ENCODE measurements at regions not wholly inside any gene's neighbourhood (a gene's known extent, or its start where the extent isn't known, plus 50 kb on each side); places are given as distances from the start of the nearest gene placed in this dataset.
"Not testable (repeated sequence)": the region's sequence is repeated elsewhere in the genome, so short reads cannot be mapped to it uniquely, and the experiment has no call there.

DNA sequence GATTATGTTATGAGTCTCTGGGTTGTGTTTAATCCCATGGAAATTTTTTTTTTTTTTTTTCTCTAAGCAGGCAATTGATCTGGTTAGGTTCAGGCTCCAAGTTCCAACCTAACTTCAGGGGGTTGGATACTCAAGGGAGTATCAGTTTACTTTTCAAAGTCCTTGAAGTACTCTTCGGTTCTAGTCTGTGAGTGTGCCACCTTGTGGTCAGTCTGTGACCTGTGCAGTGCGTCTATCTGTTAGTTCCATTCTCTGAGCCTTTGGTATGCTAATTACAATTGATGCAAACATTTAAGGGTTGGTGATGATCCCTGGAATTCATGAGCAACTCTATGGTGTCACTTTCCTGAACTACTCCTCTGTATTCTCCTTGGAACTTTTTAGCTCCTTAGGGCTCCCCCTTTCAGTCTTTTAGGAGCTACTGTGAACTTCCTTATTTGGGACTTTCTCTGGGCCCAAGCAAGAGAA, 342.0 kb downstream of the SOX4 start:
- in situ Hi-C loops (cut with HindIII; ENCODE audit: low sequenced_read_pairs): no loop called here
- no peak overlapping the region for H3K4me3 ChIP-seq (ENCODE audit: low read depth, low read length)
- peak; percentile 52 for DNase-seq (ENCODE audit: low read depth, low spot score)
- TF ChIP-seq, protein P1, sequence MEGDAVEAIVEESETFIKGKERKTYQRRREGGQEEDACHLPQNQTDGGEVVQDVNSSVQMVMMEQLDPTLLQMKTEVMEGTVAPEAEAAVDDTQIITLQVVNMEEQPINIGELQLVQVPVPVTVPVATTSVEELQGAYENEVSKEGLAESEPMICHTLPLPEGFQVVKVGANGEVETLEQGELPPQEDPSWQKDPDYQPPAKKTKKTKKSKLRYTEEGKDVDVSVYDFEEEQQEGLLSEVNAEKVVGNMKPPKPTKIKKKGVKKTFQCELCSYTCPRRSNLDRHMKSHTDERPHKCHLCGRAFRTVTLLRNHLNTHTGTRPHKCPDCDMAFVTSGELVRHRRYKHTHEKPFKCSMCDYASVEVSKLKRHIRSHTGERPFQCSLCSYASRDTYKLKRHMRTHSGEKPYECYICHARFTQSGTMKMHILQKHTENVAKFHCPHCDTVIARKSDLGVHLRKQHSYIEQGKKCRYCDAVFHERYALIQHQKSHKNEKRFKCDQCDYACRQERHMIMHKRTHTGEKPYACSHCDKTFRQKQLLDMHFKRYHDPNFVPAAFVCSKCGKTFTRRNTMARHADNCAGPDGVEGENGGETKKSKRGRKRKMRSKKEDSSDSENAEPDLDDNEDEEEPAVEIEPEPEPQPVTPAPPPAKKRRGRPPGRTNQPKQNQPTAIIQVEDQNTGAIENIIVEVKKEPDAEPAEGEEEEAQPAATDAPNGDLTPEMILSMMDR (IDR thresholded peaks at IDR 0.05; ENCODE audit: low read depth, low read length): peak; percentile 58

DNA sequence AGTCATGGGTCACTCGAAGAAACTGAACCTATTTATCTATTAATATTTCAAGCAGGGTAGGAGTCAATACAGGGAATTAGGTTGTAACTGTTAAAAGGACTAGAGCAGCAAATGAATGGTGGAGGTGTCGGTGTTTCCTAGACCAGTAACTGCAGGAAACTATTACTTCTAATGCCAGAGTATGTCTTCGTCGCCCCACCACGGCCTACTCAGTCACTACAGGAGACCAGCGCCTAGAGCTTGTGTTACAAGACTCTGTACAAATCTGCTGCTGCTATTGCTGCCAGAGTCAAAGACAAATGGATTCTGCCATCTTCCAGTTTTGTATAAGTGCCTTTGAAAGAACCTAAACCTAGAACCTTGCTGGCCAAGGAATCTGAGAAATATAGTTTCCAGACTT, 343.9 kb downstream of the SOX4 start:
- TF ChIP-seq, protein P1 (IDR thresholded peaks at IDR 0.05; ENCODE audit: low read depth, low read length): no peak
- in situ Hi-C loops (cut with HindIII; ENCODE audit: low sequenced_read_pairs): no loop called here
- DNase-seq (ENCODE audit: low read depth, low spot score): no peak
- H3K4me3 ChIP-seq (ENCODE audit: low read depth, low read length): no peak overlapping the region

DNA sequence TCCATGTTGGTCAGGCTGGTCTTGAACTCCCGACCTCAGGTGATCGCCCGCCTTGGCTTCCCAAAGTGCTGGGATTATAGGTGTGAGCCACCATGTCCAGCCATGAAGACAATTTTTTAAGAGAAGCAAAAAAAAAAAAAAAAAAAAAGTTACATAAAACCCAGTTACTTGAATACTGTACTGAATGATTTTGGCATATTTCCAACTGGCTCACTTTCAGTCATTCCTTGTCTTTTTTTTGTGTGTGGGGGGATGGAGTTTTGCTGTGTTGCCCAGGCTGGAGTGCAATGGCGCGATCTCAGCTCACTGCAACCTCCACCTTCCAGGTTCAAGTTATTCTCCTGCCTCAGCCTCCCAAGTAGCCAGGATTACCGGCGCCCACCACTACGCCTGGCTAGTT, 345.5 kb downstream of the SOX4 start:
- in situ Hi-C loops (cut with HindIII; ENCODE audit: low sequenced_read_pairs): not testable (repeated sequence)

DNA sequence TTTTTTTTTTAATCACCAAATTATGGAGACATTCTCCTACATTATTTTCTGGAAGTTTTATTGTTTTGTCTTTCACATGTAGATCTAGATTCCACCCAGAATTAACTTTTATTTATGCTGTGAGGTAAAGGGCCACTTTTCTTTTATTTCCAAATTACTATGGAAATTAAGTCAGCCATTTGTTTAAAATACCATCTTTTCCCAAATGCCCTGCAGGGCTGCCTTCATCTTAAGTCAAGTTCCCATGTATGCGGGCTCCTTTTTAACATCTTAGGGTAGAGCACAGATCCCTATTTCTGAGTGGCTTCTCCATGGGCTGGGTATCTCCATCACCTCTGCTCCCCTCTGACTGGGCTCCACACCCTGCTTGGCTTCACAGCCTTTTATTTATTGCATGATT, 348.4 kb downstream of the SOX4 start:
- no peak overlapping the region for H3K4me3 ChIP-seq (ENCODE audit: low read depth, low read length)
- in situ Hi-C loops (cut with HindIII; ENCODE audit: low sequenced_read_pairs): no loop called here
- no peak for DNase-seq (ENCODE audit: low read depth, low spot score)
- TF ChIP-seq, protein P1 (IDR thresholded peaks at IDR 0.05; ENCODE audit: low read depth, low read length): no peak

More for the DNA sequence above, 345.5 kb downstream of the SOX4 start:
- not testable (repeated sequence) for DNase-seq (ENCODE audit: low read depth, low spot score); H3K4me3 ChIP-seq (ENCODE audit: low read depth, low read length)

DNA sequence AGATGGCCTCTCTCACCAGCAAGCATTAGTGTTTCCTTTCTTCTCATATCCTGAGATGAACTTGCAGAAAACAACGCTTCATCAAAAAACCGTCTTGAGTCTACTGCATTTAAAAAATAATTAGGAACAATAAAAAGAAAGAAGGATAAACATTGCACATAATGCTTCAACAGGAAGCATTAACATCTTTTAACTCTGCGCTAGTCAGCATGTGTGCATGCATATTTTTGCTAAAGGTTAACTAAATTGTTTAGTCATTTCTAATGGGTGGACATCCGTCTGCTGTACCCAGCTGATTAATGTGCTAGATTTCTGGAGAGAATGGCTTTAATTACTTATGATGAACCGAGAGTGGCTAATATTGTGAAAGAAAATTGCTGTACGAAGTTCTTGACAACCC, 349.3 kb downstream of the SOX4 start:
- no peak overlapping the region for H3K4me3 ChIP-seq (ENCODE audit: low read depth, low read length)
- in situ Hi-C loops (cut with HindIII; ENCODE audit: low sequenced_read_pairs): no loop called here
- DNase-seq (ENCODE audit: low read depth, low spot score): peak; percentile 15
- TF ChIP-seq, protein P1 (IDR thresholded peaks at IDR 0.05; ENCODE audit: low read depth, low read length): no peak

DNA sequence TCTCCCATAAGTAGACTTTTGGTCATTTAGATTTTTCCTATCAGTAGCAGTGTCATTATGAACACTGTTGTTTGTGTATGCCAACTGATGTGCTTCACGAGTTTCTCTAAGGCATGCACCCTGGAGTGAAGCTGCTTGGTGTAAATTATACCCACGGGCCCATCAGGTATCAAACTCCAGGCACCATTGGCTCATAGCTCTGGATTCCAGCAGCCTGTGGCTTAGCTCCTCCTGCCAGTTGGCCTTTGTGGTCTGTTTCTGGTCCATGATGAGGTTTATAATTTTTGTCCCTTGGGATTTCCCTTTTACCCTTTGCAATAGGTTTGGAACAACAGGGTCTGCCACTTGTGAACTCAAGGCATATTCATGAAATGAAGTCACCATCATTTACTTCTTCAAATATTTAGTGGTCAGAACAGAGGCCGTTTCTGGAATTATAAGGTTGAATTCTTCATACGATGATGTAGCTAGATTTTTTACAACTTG, 350.5 kb downstream of the PRL start:
- DNase-seq (ENCODE audit: low read depth, low spot score): peak; percentile 99
- in situ Hi-C loops (cut with HindIII; ENCODE audit: low sequenced_read_pairs): no loop called here
- H3K4me3 ChIP-seq (ENCODE audit: low read depth, low read length): no peak overlapping the region
- TF ChIP-seq, protein P1 (IDR thresholded peaks at IDR 0.05; ENCODE audit: low read depth, low read length): no peak

DNA sequence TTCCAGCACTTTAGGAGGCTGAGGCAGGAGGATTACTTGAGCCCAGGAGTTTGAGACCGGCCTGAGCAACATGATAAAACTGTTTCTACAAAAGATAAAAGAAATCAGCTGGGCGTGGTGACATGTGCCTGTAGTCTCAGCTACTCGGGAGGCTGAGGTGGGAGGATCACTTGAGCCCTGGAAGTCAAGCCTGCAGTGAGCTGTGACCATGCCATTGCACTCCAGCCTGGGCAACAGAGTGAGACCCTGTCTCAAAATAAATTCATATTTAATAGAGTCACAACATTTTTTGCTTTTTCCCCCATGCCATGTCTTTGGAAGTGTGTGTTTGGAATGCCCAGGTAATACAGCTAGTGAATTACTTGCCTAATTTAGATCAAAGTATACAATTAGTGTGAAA, 349.6 kb downstream of the PRL start:
- H3K4me3 ChIP-seq (ENCODE audit: low read depth, low read length); in situ Hi-C loops (cut with HindIII; ENCODE audit: low sequenced_read_pairs): not testable (repeated sequence)

More for the DNA sequence above, 349.6 kb downstream of the PRL start:
- not testable (repeated sequence) for DNase-seq (ENCODE audit: low read depth, low spot score)
